Endothelial cell of umbilical vein (primary cell): ENCODE measurements at regions not wholly inside any gene's neighbourhood (a gene's known extent, or its start where the extent isn't known, plus 50 kb on each side); places are given as distances from the start of the nearest gene placed in this dataset.

Experiments
- EZH2 ChIP-seq: IDR thresholded peaks from 2 replicates; pipeline ENCODE4 v1.6.1; 2012; ENCODE audit warnings: borderline replicate concordance, low read depth, mild to moderate bottlenecking, moderate library complexity, low read length, inconsistent platforms; ENCODE audit not compliant: severe bottlenecking
- POLR2A ChIP-seq: IDR thresholded peaks from 2 replicates; pipeline ENCODE4 v1.6.1; 2012; ENCODE audit warnings: low read depth, mild to moderate bottlenecking, control low read depth, low read length
- TF ChIP-seq, protein P1 (sequence below), 2 donors: IDR thresholded peaks; 1 replicate in 1 of 2; 2 replicates in 1 of 2; pipeline ENCODE4 v1.5.1; 2011; ENCODE audit warnings: low read length in 2 of 2, mild to moderate bottlenecking in 2 of 2, moderate library complexity in 2 of 2, control low read depth in 1 of 2, inconsistent platforms in 1 of 2, low read depth in 1 of 2; ENCODE audit not compliant: insufficient read depth in 1 of 2; ENCODE audit errors: extremely low read depth in 1 of 2

DNA sequence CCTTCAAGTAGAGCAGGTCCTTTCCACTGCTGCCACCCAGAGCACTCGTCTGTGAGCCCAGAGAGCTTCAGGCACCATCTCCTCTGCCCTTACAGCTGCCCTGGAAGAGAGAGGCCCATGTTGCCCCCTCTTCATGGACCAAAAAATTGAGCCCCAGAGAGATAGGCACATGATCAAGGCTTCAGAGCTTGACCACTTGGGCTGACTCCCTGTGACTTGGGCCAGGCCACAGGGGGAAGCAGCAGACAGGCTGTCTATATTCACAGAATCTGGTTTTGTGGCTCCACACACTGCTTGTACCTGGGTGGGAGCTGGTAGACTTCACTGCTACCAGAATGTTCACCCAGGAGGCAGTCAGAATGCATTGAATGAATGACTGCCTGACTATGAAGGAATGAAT lies 58.2 kb downstream of the SMIM38 start:
- TF ChIP-seq, protein P1, sequence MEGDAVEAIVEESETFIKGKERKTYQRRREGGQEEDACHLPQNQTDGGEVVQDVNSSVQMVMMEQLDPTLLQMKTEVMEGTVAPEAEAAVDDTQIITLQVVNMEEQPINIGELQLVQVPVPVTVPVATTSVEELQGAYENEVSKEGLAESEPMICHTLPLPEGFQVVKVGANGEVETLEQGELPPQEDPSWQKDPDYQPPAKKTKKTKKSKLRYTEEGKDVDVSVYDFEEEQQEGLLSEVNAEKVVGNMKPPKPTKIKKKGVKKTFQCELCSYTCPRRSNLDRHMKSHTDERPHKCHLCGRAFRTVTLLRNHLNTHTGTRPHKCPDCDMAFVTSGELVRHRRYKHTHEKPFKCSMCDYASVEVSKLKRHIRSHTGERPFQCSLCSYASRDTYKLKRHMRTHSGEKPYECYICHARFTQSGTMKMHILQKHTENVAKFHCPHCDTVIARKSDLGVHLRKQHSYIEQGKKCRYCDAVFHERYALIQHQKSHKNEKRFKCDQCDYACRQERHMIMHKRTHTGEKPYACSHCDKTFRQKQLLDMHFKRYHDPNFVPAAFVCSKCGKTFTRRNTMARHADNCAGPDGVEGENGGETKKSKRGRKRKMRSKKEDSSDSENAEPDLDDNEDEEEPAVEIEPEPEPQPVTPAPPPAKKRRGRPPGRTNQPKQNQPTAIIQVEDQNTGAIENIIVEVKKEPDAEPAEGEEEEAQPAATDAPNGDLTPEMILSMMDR (IDR thresholded peaks at IDR 0.05; ENCODE audit: extremely low read depth in 1 of 2, insufficient read depth in 1 of 2, low read depth in 1 of 2, low read length in 2 of 2) = no peak
- TF ChIP-seq EZH2 (no peak), POLR2A (no peak)
